SK-N-MC (cell line): ENCODE measurements at regions not wholly inside any gene's neighbourhood (a gene's known extent, or its start where the extent isn't known, plus 50 kb on each side); places are given as distances from the start of the nearest gene placed in this dataset.

Experiments
- DNase-seq: peaks from one replicate; pipeline ENCODE4 v3.0.0-alpha.2; 2011; ENCODE audit warnings: low read depth, low spot score
- H3K27ac ChIP-seq: fragments of 200-600 bp; sonication (generic); 2 replicates; pipeline ENCODE4 v1.5.1; 2016; ENCODE audit warnings: mixed run types
- H3K36me3 ChIP-seq: fragments of 200-600 bp; sonication (generic); 2 replicates; pipeline ENCODE4 v1.6.1; 2017; ENCODE audit warnings: antibody characterized with exemption, low read length, mixed read lengths; ENCODE audit not compliant: insufficient read depth
- H3K4me3 ChIP-seq: fragments of 200-600 bp; sonication (generic); 2 replicates; pipeline ENCODE4 v1.5.1; 2016
- H3K9ac ChIP-seq: fragments of 200-600 bp; sonication (generic); 2 replicates; pipeline ENCODE4 v1.8.0; 2017; ENCODE audit warnings: mixed run types, mixed read lengths; ENCODE audit not compliant: insufficient read length
- H3K9me3 ChIP-seq: fragments of 200-600 bp; sonication (generic); 2 replicates; pipeline ENCODE4 v1.6.1; 2017; ENCODE audit warnings: low read depth, mild to moderate bottlenecking, antibody characterized with exemption, low read length, moderate library complexity, mixed read lengths
- EZH2 ChIP-seq: fragments of 200-600 bp; sonication (generic); IDR thresholded peaks from one replicate; pipeline ENCODE4 v1.6.1; 2017; ENCODE audit warnings: antibody characterized with exemption
- FOXP2 ChIP-seq: optimal IDR thresholded peaks from 2 replicates; pipeline ENCODE3; 2011; ENCODE audit warnings: mild to moderate bottlenecking, moderate library complexity; ENCODE audit not compliant: insufficient read depth; ENCODE audit errors: extremely low read length, control extremely low read depth
- POLR2AphosphoS5 ChIP-seq: IDR thresholded peaks from 2 replicates; pipeline ENCODE4 v1.6.1; 2012; ENCODE audit warnings: mild to moderate bottlenecking, low read depth, low read length, borderline replicate concordance

DNA sequence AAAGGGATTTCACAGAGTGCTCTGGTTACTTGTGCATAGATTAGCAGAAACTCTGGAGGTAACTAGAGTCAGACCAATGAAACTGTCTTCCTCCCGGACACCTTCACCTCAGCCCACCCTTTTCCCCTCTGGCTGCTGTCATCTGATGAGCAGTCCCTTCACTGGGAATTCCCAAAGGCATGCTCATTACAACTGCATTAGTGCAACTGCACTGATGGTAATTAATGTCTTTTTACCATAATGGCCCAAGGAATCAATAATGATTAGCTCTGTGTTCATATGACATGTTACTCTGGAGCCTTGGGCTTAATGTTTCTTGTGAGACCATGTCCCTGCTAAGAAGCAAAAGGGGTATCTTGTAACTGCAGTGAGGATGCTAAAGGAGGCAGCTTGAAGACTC is 304.5 kb downstream of the GRIN2B start:
- Histone ChIP-seq H3K27ac (no peak overlapping the region), H3K9ac (no peak overlapping the region), H3K36me3 (no peaks in the 10 kb centered on the region), H3K4me3 (no peak overlapping the region), H3K9me3 (no peaks in the 10 kb centered on the region)
- TF ChIP-seq POLR2AphosphoS5 (no peak), EZH2 (no peak), FOXP2 (no peak)
- DNase-seq, result no peak

DNA sequence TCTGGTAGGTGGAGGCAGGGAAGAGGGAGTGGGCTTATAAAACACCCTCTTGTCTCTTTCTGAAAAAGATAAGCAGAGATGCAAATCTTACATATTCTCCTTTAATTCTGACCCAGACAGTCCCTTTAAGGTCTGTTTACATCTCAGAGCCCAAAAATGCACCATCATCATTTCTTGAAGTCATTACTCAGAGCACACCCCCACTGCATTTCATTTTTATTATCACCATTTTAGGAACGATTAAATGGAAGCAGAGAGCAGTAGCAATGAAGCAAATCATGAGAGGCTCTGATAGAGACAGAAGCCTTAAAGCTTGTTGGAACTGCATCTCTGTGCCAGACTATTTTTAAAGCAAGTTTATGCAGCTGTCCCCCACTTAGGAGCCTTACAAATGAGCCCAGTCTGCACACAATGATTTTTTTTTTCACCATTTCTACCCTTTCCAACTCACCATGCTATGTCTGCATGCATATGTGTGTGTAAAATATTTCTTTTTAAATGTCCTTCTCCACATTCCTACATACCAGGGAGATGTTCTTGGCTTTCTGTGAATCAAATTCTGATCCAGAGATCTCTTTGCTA is 311.0 kb downstream of the GRIN2B start:
- no peak for DNase-seq

DNA sequence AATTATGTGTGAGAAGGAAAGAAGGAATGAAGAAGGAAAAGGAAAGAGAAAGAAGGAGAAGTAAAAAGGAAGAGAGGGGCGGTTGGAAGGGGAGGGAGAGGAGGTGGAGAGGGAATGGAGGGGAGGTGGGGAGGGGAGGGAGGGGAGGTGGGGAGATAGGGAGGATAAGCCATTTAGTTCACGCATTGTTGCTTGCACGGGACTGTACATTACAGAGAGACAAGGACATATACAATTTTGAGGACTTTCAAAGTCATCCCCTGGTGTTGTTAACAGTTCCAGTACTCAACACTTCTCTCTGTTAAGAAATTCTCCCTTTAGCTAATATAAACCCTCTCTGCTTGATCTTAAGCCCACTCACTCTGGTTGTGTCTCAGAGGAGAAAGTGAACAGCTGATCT is 312.5 kb downstream of the GRIN2B start:
- H3K9me3 ChIP-seq, result no peaks in the 10 kb centered on the region
- no peaks in the 10 kb centered on the region for H3K36me3 ChIP-seq
- no peak for TF ChIP-seq FOXP2
- TF ChIP-seq POLR2AphosphoS5, result no peak
- TF ChIP-seq EZH2, result no peak
- H3K9ac ChIP-seq, result no peak overlapping the region
- H3K27ac ChIP-seq, result no peak overlapping the region
- H3K4me3 ChIP-seq, result no peak overlapping the region
- DNase-seq, result no peak

More for the DNA sequence above, 311.0 kb downstream of the GRIN2B start:
- Histone ChIP-seq H3K27ac (no peak overlapping the region), H3K4me3 (no peak overlapping the region), H3K36me3 (no peaks in the 10 kb centered on the region), H3K9me3 (no peaks in the 10 kb centered on the region), H3K9ac (no peak overlapping the region)
- TF ChIP-seq EZH2, result no peak
- no peak for TF ChIP-seq FOXP2
- TF ChIP-seq POLR2AphosphoS5, result no peak

DNA sequence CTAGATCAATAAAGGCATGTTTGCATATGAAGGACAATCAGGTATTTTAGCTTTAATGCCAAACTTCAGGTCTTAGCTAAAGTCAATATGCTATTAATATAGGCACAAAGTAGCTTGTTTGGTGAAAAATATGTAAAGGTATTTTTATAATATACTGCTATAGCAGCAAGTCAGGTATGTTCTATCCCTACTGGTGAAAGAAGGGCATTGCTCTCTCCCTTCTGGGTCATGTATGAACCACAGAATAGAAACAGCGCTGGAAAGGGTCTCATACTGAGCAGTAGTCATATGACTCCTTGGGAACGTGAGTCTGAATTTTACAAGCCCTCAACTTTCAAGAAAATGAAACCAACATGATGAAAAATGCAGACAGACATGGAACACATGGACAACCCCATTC is 314.6 kb downstream of the GRIN2B start:
- no peak for DNase-seq
- no peak overlapping the region for H3K27ac ChIP-seq
- H3K9me3 ChIP-seq, result no peaks in the 10 kb centered on the region
- no peak overlapping the region for H3K4me3 ChIP-seq
- H3K36me3 ChIP-seq, result no peaks in the 10 kb centered on the region
- no peak overlapping the region for H3K9ac ChIP-seq
- no peak for TF ChIP-seq POLR2AphosphoS5
- no peak for TF ChIP-seq EZH2
- TF ChIP-seq FOXP2, result no peak

DNA sequence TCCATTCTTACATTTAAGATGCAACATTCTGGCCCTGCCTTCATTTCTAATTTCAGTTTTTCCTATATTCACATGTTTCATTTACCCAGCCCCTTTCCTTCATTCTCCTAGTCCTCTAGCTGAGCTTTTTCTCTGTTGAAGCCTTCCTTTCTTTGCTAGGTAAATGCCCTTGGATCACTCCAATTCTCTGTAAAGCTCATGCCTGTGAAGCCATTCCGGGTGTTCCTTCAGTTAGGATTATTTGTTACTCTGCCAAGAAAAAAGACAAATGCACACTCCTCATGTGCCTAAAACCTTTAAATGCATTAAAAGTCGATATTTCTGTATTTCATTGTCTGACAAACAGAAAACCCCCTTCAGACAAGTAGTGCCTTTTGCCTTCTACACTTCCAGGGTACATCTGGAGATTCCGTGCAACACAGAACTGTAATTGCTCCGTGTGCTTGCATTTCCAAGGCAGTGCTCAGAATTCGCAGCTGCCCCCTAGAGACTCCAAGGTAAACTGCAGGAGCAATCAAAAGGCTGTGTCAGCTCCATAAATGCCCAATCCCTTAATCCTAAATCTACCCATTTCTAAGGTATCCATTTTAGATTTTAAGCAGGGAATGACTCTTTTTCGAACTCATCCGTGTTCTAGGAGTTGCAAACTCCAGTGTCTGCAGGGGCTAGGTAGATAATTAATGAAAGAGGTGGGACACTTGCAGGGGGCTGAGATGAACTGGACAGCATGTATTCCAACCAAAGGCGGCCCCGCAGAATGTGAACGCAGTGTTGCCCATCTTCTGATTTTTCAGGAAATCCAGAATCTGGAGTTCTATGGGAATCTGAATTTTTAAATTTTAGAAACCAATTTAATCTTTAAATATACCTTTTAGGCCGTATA is 320.2 kb downstream of the GRIN2B start:
- H3K4me3 ChIP-seq, result no peak overlapping the region
- TF ChIP-seq POLR2AphosphoS5, result no peak
- TF ChIP-seq FOXP2, result no peak
- no peak for TF ChIP-seq EZH2
- no peak for DNase-seq

DNA sequence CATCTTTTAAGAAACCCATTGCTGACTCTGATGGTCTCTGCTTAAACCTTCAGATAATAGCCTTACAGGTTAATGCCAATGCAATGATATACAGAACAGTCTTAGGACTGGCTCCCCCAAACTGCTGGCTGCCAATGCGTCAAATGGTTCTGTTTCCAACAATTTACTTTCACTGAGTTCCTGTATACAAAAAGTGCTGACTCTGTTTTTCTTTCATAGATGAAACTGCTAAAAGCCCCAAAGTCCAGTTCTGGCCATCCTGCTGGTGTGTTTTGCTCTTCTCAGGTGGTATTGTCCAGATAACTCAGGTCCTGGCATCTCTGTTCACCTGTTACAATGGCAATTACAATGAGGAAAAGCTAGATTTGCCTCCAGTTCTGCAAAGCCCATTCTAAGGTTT is 326.9 kb downstream of the GRIN2B start:
- Histone ChIP-seq H3K9ac (no peak overlapping the region), H3K9me3 (no peaks in the 10 kb centered on the region), H3K36me3 (no peaks in the 10 kb centered on the region), H3K4me3 (no peak overlapping the region), H3K27ac (no peak overlapping the region)
- no peak for DNase-seq
- no peak for TF ChIP-seq FOXP2
- TF ChIP-seq EZH2, result no peak
- no peak for TF ChIP-seq POLR2AphosphoS5

More for the DNA sequence above, 320.2 kb downstream of the GRIN2B start:
- no peaks in the 10 kb centered on the region for H3K9me3 ChIP-seq
- H3K27ac ChIP-seq, result no peak overlapping the region
- H3K9ac ChIP-seq, result no peak overlapping the region
- no peaks in the 10 kb centered on the region for H3K36me3 ChIP-seq

DNA sequence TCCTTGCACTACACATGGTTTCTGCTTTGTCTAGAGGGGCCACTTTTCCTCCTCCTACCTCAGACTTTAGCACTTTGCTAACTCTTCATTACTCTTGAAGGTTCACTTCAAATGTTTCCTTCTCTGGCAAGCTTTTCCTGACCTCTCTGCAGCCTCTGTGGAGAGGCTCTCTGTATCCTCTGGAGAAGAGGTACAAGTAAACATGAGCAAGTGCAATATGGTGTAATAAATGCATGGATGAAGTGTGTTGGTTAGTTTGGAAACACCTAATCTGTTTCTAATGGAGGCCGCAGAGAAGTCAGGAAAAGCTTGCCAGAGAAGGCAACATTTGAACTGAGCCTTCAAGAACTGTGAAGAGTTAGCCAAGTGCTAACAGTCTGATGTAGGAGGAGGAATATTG is 329.3 kb downstream of the GRIN2B start:
- DNase-seq, result no peak
- H3K4me3 ChIP-seq, result no peak overlapping the region

DNA sequence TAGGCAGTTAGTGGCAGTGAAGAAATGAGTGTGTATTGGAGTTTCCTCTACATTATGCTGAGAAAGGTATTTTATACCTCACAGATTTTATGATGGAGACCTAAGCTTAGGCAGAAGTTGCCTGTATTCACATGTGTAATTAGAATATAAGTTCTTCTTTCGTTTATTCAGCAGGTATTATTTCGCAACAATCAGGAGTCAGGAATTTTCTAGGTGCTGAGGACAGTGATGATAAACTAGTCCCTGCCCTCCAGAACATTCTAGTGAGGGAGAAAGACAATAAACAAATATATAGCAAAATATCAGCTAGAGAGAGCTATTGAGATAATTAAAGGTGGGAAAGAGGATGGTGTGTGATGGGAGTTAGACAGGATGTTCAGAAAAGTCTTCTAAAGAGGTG is 345.7 kb downstream of the GRIN2B start:
- DNase-seq, result no peak
- no peak overlapping the region for H3K9ac ChIP-seq
- no peaks in the 10 kb centered on the region for H3K36me3 ChIP-seq
- TF ChIP-seq POLR2AphosphoS5 (no peak), EZH2 (no peak), FOXP2 (no peak)
- no peak overlapping the region for H3K4me3 ChIP-seq
- no peaks in the 10 kb centered on the region for H3K9me3 ChIP-seq
- no peak overlapping the region for H3K27ac ChIP-seq

More for the DNA sequence above, 329.3 kb downstream of the GRIN2B start:
- Histone ChIP-seq H3K27ac (no peak overlapping the region), H3K36me3 (no peaks in the 10 kb centered on the region), H3K9me3 (no peaks in the 10 kb centered on the region), H3K9ac (no peak overlapping the region)
- TF ChIP-seq EZH2 (no peak), FOXP2 (no peak), POLR2AphosphoS5 (no peak)

DNA sequence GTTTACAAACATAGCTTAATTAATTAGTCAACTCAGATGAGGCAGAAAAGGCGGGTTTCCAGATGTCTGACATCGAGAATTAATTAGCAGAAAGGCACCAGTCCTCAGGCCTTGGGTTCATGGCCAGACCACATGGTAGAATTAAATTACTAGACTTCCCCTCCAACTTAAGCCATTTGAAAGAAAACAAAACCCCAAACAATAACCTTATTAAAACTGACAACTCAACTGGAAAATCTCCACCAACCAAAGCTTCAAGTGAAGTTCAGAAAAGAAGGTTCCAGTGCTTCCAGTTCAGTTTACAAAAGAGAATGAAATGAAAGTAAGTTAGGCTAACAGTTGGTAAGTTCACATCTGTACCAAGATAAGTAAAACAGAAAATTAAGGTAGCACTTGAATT is 349.5 kb downstream of the GRIN2B start:
- TF ChIP-seq EZH2 (no peak), POLR2AphosphoS5 (no peak), FOXP2 (no peak)
- no peak overlapping the region for H3K9ac ChIP-seq
- DNase-seq, result no peak
- no peak overlapping the region for H3K4me3 ChIP-seq
- no peaks in the 10 kb centered on the region for H3K36me3 ChIP-seq
- no peak overlapping the region for H3K27ac ChIP-seq
- no peaks in the 10 kb centered on the region for H3K9me3 ChIP-seq

DNA sequence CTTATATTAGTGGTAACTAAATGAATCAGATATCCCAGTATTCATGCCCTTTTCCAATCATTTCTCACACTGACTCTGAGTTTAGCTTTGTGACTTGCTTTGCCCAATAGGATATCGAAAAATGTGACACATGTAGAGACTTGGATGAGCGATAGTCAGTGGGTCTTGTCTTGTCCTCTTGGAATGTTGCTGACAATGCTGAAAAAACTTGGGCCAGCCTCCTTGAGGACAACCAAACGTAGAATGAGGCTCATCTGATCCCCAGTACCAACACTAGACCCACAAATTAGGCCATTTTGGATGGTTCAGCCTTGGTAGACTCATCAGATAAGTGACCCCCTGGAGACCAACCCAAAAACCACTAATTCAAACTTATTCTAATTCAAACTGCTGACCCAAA is 351.0 kb downstream of the GRIN2B start:
- no peaks in the 10 kb centered on the region for H3K9me3 ChIP-seq
- no peak overlapping the region for H3K27ac ChIP-seq
- no peak overlapping the region for H3K9ac ChIP-seq
- no peak overlapping the region for H3K4me3 ChIP-seq
- no peak for DNase-seq
- TF ChIP-seq FOXP2 (no peak), POLR2AphosphoS5 (no peak), EZH2 (no peak)
- no peaks in the 10 kb centered on the region for H3K36me3 ChIP-seq
